ENCODE measurements at regions not wholly inside any gene's neighbourhood (a gene's known extent, or its start where the extent isn't known, plus 50 kb on each side); places are given as distances from the start of the nearest gene placed in this dataset.

GRCh38 chr4:30882443-30882842, 162.3 kb downstream of the PCDH7 start:
- Mint-ChIP-seq H3K9me3 (peaks cover 4% of the 10 kb centered on the region), H3K4me3 (no peak overlapping the region), H3K4me1 (ENCODE audit: unreplicated experiment) (no peaks in the 10 kb centered on the region), H3K27ac (no peak overlapping the region), H3K36me3 (peaks cover 10% of the 10 kb centered on the region), H3K27me3 (no peaks in the 10 kb centered on the region)
- DNase-seq (ENCODE audit: extremely low spot score, unreplicated experiment): no peak
- TF ChIP-seq CTCF (conservative IDR thresholded peaks at IDR 0.05): no peak

GRCh38 chr4:30882995-30883675, 163.0 kb downstream of the PCDH7 start:
- H3K9me3 Mint-ChIP-seq: peaks cover 4% of the 10 kb centered on the region
- H3K27ac Mint-ChIP-seq: no peak overlapping the region

GRCh38 chr4:30901461-30902451, 181.6 kb downstream of the PCDH7 start:
- peaks cover 12% of the 10 kb centered on the region for H3K9me3 Mint-ChIP-seq
- H3K4me3 Mint-ChIP-seq: peak overlapping the region; percentile 52
- no peak for DNase-seq (ENCODE audit: extremely low spot score, unreplicated experiment)
- peak overlapping the region; percentile 78 for H3K27ac Mint-ChIP-seq
- H3K36me3 Mint-ChIP-seq: peaks cover 6% of the 10 kb centered on the region
- no peak for TF ChIP-seq CTCF (conservative IDR thresholded peaks at IDR 0.05)
- H3K4me1 Mint-ChIP-seq (ENCODE audit: unreplicated experiment): peaks cover 14% of the 10 kb centered on the region
- H3K27me3 Mint-ChIP-seq: no peaks in the 10 kb centered on the region

More at GRCh38 chr4:30882995-30883675, 163.0 kb downstream of the PCDH7 start:
- Mint-ChIP-seq H3K36me3 (peaks cover 11% of the 10 kb centered on the region), H3K4me3 (no peak overlapping the region), H3K27me3 (no peaks in the 10 kb centered on the region), H3K4me1 (ENCODE audit: unreplicated experiment) (no peaks in the 10 kb centered on the region)
- no peak for DNase-seq (ENCODE audit: extremely low spot score, unreplicated experiment)
- TF ChIP-seq CTCF (conservative IDR thresholded peaks at IDR 0.05): no peak

GRCh38 chr4:30903502-30904214, 183.5 kb downstream of the PCDH7 start:
- Mint-ChIP-seq H3K27ac (peak overlapping the region; percentile 56), H3K36me3 (peaks cover 10% of the 10 kb centered on the region), H3K4me3 (no peak overlapping the region), H3K9me3 (peaks cover 12% of the 10 kb centered on the region), H3K4me1 (ENCODE audit: unreplicated experiment) (peaks cover 14% of the 10 kb centered on the region), H3K27me3 (no peaks in the 10 kb centered on the region)
- no peak for TF ChIP-seq CTCF (conservative IDR thresholded peaks at IDR 0.05)
- DNase-seq (ENCODE audit: extremely low spot score, unreplicated experiment): no peak

- H3K27ac Mint-ChIP-seq: peak overlapping the region; percentile 56
- H3K36me3 Mint-ChIP-seq: peaks cover 7% of the 10 kb centered on the region
- no peaks in the 10 kb centered on the region for H3K27me3 Mint-ChIP-seq
- DNase-seq (ENCODE audit: extremely low spot score, unreplicated experiment): no peak
- peak overlapping the region; percentile 29 for H3K4me3 Mint-ChIP-seq
- H3K4me1 Mint-ChIP-seq (ENCODE audit: unreplicated experiment): peaks cover 14% of the 10 kb centered on the region
- H3K9me3 Mint-ChIP-seq: peaks cover 9% of the 10 kb centered on the region
- TF ChIP-seq CTCF (conservative IDR thresholded peaks at IDR 0.05): no peak
Observed at GRCh38 chr4:30904215-30904555, 184.0 kb downstream of the PCDH7 start.

Measured in type B pancreatic cell (in vitro differentiated cells).